ENCODE measurements at regions not wholly inside any gene's neighbourhood (a gene's known extent, or its start where the extent isn't known, plus 50 kb on each side); places are given as distances from the start of the nearest gene placed in this dataset.

- no peaks in the 10 kb centered on the region for H3K27me3 ChIP-seq (ENCODE audit: low read depth)
- TF ChIP-seq CTCF (IDR thresholded peaks at IDR 0.05; ENCODE audit: borderline replicate concordance), result no peak
- no peaks in the 10 kb centered on the region for H3K36me3 ChIP-seq
- intact Hi-C loops (cut with micrococcal nuclease), result no loop called here
- H3K9me3 ChIP-seq (replicated peaks), result peaks cover 5% of the 10 kb centered on the region
- H3K4me3 ChIP-seq, result no peak overlapping the region
- no peaks in the 10 kb centered on the region for H3K4me1 ChIP-seq
- no peak for DNase-seq
- H3K27ac ChIP-seq (replicated peaks), result no peak overlapping the region
Measured at GRCh38 chr6:164859816-164860215, 449.6 kb downstream of the C6orf118 start.

DNA sequence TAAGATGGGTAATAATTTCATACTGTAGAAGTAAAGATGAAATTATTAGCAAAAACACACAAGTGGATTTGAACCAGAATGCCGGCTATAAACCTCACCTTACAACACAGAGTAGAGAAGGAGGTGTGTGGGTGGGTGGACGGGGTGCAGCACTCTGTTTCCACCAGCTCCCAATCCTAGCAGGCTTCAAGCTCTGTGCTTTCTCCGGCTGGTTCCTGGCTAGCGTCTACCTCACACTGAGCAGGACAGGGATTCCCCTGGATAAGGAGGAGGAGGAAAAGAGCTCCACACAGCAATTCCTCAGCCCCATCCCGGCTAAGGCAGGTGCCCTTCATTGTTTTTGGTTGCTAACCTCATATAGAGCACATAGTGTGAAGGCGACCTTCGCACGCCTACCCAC lies 453.3 kb downstream of the C6orf118 start:
- Histone ChIP-seq H3K27ac (replicated peaks) (no peak overlapping the region), H3K4me1 (no peaks in the 10 kb centered on the region), H3K27me3 (ENCODE audit: low read depth) (no peaks in the 10 kb centered on the region), H3K36me3 (no peaks in the 10 kb centered on the region), H3K4me3 (no peak overlapping the region), H3K9me3 (replicated peaks) (no peaks in the 10 kb centered on the region)
- no peak for DNase-seq
- intact Hi-C loops (cut with micrococcal nuclease), result no loop called here
- no peak for TF ChIP-seq CTCF (IDR thresholded peaks at IDR 0.05; ENCODE audit: borderline replicate concordance)

GRCh38 chr6:164855281-164855680 lies 454.1 kb downstream of the C6orf118 start:
- intact Hi-C loops (cut with micrococcal nuclease), result no loop called here
- H3K4me1 ChIP-seq, result no peaks in the 10 kb centered on the region
- H3K4me3 ChIP-seq, result no peak overlapping the region
- H3K27me3 ChIP-seq (ENCODE audit: low read depth), result no peaks in the 10 kb centered on the region
- no peaks in the 10 kb centered on the region for H3K36me3 ChIP-seq
- TF ChIP-seq CTCF (IDR thresholded peaks at IDR 0.05; ENCODE audit: borderline replicate concordance), result no peak
- DNase-seq, result no peak
- no peaks in the 10 kb centered on the region for H3K9me3 ChIP-seq (replicated peaks)
- no peak overlapping the region for H3K27ac ChIP-seq (replicated peaks)

GRCh38 chr6:164854526-164854925 lies 454.9 kb downstream of the C6orf118 start:
- intact Hi-C loops (cut with micrococcal nuclease), result no loop called here
- Histone ChIP-seq H3K4me1 (no peaks in the 10 kb centered on the region), H3K4me3 (no peak overlapping the region), H3K27ac (replicated peaks) (no peak overlapping the region), H3K36me3 (no peaks in the 10 kb centered on the region), H3K27me3 (ENCODE audit: low read depth) (no peaks in the 10 kb centered on the region), H3K9me3 (replicated peaks) (no peaks in the 10 kb centered on the region)
- no peak for DNase-seq
- TF ChIP-seq CTCF (IDR thresholded peaks at IDR 0.05; ENCODE audit: borderline replicate concordance), result no peak

DNA sequence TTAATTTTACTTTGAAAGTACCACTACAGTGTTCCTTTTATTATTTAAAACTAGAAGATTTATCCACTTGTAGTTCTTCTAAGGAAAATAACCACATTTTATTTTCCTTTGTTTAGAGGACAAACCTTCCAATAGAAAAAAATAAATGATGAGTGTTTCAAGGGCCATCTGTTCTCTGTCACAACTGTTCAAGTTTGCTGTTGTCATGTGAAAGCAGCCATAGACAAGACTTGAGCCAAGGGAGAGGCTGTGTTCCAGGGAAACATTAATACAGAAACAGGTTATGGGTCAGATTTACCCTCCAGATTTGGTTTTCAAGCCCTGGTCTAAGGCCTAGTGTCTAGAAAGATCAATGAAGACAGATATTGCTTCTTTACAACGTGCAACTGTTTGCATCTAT lies 463.6 kb downstream of the C6orf118 start:
- H3K4me1 ChIP-seq, result peaks cover 7% of the 10 kb centered on the region
- no peak overlapping the region for H3K4me3 ChIP-seq
- H3K27ac ChIP-seq (replicated peaks), result no peak overlapping the region
- H3K9me3 ChIP-seq (replicated peaks), result no peaks in the 10 kb centered on the region
- H3K27me3 ChIP-seq (ENCODE audit: low read depth), result no peaks in the 10 kb centered on the region
- DNase-seq, result no peak
- H3K36me3 ChIP-seq, result no peaks in the 10 kb centered on the region
- intact Hi-C loops (cut with micrococcal nuclease), result no loop called here
- TF ChIP-seq CTCF (IDR thresholded peaks at IDR 0.05; ENCODE audit: borderline replicate concordance), result no peak

DNA sequence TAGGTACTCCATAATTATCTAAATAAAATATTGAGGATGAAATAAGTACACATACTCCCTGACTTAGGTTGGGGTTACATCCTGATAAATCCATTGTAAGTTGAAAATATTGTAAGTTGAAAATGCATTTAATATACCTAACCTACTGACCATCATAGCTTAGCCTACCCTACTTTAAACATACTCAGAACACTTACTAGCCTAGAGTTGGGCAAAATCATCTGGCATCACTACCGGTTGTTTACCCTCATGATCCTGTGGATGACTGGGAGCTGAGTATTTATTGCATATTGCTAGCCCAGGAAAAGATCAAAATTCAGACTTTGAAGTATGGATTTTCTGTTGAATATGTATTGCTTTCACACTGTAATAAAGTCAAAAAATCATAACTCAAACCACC lies 467.3 kb downstream of the C6orf118 start:
- no peak for TF ChIP-seq CTCF (IDR thresholded peaks at IDR 0.05; ENCODE audit: borderline replicate concordance)
- H3K27ac ChIP-seq (replicated peaks), result no peak overlapping the region
- no peak for DNase-seq
- no peaks in the 10 kb centered on the region for H3K36me3 ChIP-seq
- peaks cover 7% of the 10 kb centered on the region for H3K4me1 ChIP-seq
- intact Hi-C loops (cut with micrococcal nuclease), result no loop called here
- H3K9me3 ChIP-seq (replicated peaks), result peaks cover 16% of the 10 kb centered on the region
- no peaks in the 10 kb centered on the region for H3K27me3 ChIP-seq (ENCODE audit: low read depth)
- no peak overlapping the region for H3K4me3 ChIP-seq

Data from left ventricle myocardium inferior (tissue), 1 donor.